ENCODE measurements at regions not wholly inside any gene's neighbourhood (a gene's known extent, or its start where the extent isn't known, plus 50 kb on each side); places are given as distances from the start of the nearest gene placed in this dataset.
"Not testable (repeated sequence)": the region's sequence is repeated elsewhere in the genome, so short reads cannot be mapped to it uniquely, and the experiment has no call there.

- DNase-seq: no peak
These were observed 454.6 kb upstream of the EYS start for GRCh38 chr6:66161546-66162108.

- DNase-seq: no peak
These were observed 452.9 kb upstream of the EYS start for GRCh38 chr6:66159937-66160336.

DNA sequence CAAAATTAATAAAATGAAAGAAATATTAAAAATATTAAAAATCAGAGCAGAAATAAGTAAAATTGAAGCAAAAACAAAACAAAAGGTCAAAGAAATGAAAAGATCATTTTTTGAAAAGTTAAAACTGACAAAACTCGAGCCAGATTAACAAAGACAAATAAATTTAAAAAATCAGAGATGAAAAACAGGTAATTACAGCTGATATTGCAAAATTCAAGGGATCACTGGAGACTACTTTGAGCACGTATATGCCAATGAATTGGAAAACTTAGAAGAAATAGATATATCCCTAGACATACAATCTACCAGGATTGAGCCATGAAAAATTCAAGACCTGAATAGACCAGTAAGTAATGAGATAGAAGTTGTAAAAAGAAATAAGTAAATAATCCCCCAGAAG is 446.2 kb upstream of the EYS start:
- DNase-seq: no peak

GRCh38 chr6:66149132-66149531 is 442.1 kb upstream of the EYS start:
- no peak for DNase-seq

DNA sequence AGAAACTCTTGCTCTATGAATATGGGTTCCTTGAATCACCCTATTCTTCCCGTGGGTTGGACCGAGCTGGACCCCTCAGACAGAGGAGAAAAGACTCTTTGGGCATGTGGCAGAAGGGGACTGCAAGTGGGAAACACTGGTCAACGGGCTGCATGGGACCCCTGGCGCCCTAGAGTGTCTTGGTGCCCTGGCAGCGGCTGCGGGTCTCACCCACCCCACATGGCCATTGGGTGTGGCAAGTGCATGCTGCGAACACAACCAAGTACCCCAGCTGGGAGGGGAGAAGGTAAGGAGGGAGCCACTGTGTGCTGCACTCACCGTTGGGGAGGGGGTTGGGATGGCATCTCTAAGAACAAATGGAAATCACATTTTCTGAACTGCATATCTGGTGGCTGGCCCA is 438.8 kb upstream of the EYS start:
- no peak for DNase-seq

GRCh38 chr6:66134021-66134420 is 427.0 kb upstream of the EYS start:
- DNase-seq: no peak

GRCh38 chr6:66128656-66129055 is 421.6 kb upstream of the EYS start:
- DNase-seq: no peak

GRCh38 chr6:66128243-66128642 is 421.2 kb upstream of the EYS start:
- DNase-seq: no peak

DNA sequence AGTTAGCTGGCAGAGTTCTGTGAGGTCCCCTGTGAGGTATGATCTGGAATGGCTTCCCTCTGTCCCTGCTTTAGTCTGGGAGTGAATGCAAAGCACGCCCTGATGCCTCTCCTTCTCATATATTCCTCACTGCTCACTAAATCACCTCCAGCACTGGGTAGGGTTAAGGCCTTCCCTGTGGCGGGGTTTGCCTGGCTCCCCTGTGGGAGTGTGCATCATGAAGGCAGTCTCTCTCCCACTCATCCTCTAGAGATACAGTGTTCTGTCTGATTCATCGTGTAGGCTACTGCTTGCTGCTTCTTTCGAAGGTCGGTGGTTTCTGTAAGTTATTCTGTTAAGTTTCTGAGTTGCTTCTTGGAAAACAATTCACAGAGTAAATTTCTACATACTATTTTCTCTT is 420.0 kb upstream of the EYS start:
- no peak for DNase-seq

DNA sequence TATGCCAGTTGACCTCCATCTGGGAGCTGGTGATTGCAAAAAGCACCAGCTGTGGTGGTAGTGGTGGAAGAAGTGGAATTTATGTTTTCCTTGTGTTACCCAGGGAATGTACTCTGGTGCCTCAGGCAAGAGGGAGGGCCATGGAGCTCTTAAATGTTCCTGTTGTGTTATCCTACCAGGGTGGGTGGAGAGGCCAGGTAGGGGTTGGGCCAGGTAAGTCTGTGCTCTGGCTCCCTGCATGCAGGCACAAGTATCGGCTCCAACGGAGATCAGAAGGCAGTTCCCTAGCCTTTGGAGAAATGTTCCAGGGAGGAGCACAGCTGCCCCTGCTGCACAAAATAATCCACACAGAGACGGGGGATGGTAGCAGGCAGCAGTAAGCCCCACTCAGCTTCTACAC is 419.3 kb upstream of the EYS start:
- DNase-seq: no peak

DNA sequence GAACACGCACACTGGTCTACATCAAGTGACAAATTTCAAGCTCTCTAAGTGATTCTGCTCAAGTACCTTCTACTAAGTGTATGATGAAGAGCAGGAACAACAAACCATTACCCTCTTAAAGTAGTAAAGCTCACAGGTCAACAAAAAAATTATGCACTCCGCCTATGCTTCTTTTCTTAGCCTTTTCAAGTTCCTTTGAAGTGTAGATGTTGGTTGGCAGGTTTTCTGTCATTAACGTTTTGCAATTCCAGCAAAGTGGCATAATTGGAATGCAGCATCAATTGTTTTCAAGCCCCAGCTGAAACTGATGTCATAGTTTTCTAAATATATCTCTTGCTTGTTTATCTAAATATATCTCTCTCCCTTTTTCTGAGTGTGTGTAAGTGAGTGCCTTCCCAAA is 396.9 kb upstream of the EYS start:
- DNase-seq: no peak

DNA sequence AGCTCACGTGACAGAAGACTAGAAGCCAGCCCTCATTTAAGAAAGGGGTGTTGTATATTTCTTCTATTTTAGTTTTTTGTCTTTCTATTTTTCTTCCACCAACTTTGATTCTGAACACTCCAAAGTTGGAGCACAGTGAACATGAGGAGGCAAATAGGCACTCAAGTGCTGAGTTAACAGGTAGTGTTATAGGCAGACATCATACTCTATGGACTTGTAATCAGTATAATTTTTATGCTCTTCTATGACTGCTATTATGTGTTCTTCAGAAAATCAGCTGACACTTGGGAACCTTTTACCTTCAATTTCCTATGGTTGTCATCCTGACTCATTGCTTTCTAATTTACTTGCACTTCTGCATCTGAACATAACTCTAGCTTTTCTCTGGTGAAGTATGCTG is 396.3 kb upstream of the EYS start:
- DNase-seq: no peak

DNA sequence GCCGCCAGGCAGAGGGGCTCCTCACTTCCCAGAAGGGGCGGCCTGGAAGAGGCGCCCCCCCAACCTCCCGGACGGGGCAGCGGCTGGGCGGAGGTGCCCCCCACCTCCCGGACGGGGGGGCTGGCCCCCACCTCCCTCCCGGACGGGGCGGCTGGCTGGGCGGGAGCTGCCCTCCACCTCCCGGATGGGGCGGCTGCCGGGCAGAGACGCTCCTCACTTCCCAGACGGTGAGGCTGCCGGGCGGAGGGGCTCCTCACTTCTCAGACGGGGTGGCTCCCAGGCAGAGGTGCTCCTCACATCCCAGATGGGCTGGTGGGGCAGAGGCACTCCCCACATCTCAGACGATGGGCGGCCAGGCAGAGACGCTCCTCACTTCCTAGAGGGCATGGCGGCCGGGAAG is 389.7 kb upstream of the EYS start:
- no peak for DNase-seq

- no peak for DNase-seq
These were observed 387.6 kb upstream of the EYS start for GRCh38 chr6:66094615-66095014.

- not testable (repeated sequence) for DNase-seq
These were observed 385.3 kb upstream of the EYS start for GRCh38 chr6:66092306-66092705.

DNA sequence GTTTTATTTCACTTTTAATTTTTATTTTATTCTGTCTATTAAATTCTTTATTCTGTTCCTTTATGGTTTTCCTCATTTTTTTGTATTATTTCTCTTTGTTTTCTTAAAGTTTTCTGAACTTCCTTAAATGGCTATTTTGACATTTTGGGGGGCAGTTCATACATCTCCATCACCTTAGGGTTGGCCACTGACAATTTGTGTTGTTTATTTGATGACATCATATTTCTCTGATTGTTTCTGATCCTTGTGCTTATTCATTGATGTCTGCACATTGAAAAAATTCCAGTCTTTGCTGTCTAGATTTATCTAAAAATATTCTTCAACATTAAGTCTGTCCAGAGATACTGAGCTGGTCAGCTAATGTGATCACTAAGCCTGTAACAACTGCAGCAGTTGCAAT is 379.5 kb upstream of the EYS start:
- DNase-seq: no peak

- no peak for DNase-seq
These were observed 375.9 kb upstream of the EYS start for GRCh38 chr6:66082914-66083313.

DNA sequence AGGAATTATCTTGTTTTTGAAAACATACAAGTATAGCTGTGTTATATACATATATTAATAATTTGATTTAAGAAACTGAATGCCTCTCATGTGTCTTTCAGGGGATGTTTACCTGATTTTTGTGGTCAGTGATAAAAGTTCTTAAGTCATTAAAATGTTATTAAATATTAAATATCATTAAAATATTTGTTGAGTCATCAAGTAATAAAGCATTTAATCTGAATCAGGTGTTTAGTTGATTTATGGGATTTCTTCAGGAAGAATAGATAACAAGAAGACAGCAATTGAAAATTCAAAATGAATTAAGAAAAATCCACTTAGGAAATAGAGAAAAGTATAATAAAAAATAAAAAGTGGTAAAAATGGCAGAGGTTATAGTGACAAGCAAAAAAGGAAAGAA is 361.9 kb upstream of the EYS start:
- DNase-seq: no peak

DNA sequence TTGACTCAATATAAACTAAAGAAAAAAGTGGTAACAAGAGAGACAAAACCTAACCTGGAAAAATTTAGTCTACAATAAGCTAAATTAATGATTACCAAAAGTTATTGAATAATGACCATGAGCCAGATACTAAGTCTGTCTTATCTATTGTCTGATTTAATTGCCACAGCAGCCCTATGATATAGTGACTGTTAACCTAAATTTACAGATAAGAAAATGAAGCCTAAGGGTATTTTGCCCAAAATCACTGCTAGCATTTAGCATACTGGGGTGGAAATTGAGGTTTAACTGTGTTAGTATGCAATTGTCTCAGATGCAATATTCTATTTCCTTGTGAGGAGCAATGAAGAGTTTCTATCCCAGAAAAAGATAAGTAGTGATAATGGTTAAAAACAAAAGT is 361.0 kb upstream of the EYS start:
- DNase-seq: no peak

DNA sequence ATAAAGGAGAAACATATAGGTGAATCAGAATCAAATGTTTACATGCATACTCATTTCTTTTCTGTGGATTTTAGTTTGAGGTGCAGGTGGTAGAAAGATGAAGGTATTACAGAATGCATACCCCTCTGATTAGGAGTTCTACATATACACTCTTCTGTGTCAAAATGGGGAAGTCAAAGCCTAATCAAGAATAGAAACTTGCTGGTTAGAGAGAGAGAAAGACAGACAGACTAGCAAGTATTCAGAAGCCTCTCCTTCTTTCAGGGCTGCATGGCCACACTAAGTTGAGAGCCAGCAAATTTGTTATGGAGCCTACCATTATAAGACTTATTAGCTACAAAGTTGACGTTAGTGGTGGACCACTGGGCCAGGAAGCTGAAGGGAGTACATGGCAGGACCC is 358.3 kb upstream of the EYS start:
- no peak for DNase-seq

- no peak for DNase-seq
These were observed 350.0 kb upstream of the EYS start for GRCh38 chr6:66057034-66057433.

- no peak for DNase-seq
These were observed 347.9 kb upstream of the EYS start for GRCh38 chr6:66054967-66055366.

- DNase-seq: no peak
These were observed 344.8 kb upstream of the EYS start for GRCh38 chr6:66051812-66052211.

DNA sequence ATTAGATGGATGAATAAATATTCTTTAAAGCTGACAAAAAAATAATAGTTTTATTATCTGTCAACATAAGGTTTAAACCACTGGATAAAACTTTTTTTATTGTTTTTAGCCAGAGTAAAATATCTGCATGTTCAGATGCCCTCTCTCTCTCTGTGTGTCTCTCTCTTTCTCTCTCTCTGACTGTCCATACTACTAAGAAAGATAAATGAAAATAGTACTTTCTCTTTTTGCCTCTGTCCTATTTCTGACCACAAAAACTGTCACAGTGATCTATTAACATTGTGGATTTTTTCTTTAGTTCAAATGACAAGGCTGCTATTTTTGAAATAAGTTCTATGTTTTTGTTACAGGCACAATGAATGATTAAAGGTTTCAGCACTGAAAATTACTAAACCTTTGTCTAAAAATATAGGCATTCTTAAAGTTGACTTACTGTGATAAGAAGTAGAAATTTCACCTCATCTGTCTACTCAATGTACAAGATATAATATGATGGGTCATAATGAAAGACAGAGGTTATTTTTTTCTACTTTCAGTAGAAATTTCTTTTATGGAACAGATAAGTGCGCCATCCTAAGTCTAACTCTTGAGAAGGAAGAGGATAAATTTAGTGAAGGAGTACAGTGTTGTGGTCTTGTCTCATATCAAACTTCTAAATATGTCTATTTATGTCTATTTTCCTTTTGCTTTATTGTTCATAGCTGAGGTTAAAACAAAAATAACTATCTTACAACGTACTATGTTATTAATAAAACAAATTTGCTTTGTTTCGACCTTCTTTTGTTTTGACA is 341.9 kb upstream of the EYS start:
- DNase-seq: no peak

- DNase-seq: no peak
These were observed 325.6 kb upstream of the EYS start for GRCh38 chr6:66032626-66033025.

All from NCI-H1092 (cell line).